Nucleus accumbens (tissue), 56 donors: ENCODE measurements at regions not wholly inside any gene's neighbourhood (a gene's known extent, or its start where the extent isn't known, plus 50 kb on each side); places are given as distances from the start of the nearest gene placed in this dataset.

Source experiments
- DNase-seq, 56 donors: peaks; one replicate each; lab custom pipeline; 2025; lab: John Stamatoyannopoulos, UW

DNA sequence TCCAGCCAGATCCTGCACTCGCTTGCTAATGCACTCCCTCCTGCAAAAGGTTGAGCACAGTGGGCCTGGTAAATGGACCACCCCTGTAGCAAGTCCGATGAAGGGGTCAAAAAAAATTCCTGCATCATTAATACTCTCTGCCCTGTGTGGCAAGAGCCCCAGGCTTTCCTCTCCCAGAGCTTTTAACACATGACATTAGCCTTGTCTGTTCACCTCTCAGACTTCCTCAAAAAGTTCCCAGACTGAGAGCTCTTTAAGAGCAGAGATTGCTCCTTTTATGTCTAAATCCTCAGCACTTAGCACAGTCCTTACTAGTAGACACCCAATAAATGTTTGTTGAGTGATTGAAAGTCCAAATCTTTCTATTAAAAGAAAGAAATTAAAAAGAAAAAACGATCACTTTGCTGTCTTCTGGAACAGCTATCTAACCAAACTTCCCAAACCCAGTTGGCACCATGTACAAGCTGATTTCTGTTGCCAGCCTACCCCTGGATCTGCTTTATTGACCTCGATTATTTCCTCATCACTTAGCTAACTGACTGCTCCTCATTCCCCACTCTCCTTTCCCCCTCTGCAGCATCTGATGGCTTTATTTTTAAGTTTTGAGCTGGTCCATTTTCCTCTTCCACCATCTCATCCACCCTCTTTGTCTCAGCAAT, 209.8 kb downstream of the ENC1 start:
- no peak for DNase-seq

DNA sequence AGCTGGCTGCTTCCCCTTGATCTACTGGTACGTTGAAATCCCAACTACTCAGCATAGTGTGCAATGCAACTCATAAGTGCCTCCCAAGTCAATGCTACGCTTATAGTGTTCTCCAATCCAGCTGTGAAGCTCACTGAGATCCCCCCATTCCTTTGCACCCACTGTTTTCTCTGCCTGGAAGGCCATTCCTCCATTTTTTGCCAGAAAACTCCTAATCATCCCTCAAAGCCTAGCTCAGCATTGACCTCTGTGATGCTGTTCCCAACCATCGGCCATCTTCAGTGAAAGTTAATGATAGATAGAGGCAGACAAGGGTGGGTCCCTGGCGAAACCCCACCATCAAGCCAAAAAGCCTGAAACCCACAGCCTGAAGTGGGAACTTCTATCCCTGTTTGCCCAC, 211.0 kb downstream of the ENC1 start:
- DNase-seq, result no peak

DNA sequence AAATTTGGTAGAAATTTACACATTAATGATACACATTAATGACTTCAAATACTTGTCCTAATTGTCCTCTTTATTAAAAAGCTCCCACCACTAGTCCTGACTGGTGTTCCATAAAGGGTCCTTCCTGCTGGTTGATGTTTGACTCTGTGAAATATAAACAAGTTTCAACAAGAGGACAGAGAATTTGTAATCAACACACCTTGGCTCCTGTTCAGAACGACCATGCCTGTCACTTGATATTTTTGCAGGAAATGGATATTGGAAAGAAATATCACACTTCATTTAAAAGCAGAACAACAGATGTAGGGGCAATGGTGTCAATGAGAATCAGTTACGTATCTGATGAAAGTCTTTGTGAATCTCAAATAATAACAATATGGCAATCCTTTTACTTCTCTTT, 211.7 kb downstream of the ENC1 start:
- no peak for DNase-seq

DNA sequence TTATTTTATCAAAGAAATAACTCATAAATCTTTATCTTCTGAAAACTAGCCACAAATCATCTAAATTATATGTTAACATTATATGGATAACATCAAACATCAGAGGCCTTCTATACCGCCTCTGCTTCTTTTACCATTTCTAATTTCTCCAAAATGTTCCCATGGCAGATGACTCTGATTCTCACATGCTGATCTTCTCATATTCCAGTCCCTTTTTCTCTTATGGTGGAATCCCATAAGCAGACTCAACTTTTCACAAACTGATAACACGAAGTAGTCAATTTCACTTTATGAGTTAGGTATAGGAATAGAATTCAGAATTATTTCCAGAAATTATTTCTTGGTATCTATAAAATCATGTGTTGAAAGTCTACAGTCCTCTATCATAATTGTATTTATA, 212.3 kb downstream of the ENC1 start:
- DNase-seq, result no peak

DNA sequence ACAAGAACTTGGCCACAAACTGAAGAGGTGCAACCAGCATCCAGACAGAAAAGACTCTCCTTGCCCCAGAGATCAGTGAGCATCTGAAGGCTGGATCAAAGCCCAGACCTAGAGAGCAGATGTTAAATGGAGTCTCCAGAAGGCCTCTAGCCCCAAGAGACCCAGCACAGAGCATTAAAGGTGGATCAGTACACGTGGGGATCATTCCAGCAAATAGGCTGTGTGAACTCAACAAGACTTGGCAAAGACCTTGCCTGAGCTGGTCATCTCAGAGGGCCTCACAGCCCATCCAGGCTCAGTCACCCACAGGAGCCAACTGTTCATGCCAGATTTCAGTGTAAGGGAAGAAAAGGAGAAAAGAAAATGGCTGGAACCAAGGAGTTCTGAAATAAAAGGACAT, 214.0 kb downstream of the ENC1 start:
- DNase-seq, result no peak

DNA sequence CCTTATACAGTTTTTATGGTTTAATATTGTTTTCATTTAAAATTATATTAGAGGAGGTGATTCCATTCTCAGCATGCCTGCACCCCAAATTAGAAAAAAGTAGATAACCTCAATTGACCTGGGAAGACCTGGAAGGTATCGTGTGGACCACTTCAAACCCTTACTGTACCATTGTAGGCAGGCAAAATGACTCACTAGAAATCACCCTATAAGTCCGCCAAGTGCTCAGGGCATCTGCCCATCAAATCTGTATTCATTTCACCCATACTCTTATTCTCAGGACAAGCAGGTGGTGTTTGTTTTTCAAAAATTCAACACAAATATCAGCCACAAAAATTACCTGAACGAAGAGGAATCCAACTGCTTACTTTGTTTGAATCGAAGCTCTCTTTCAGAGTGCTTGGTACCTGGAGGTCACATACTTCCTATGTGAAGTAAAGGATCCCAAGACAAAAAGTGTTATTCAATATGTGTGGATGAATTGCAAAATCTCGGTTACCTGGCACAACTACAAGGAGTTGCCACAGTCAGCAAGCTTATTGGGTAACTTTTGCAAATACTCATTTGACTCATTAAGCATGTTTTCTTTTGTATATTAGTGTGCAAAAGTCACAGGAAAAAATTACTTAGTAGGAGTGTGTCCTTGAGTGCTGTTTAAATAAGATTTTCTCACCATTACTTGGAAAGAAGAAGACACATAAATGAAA, 216.2 kb downstream of the ENC1 start:
- no peak for DNase-seq

DNA sequence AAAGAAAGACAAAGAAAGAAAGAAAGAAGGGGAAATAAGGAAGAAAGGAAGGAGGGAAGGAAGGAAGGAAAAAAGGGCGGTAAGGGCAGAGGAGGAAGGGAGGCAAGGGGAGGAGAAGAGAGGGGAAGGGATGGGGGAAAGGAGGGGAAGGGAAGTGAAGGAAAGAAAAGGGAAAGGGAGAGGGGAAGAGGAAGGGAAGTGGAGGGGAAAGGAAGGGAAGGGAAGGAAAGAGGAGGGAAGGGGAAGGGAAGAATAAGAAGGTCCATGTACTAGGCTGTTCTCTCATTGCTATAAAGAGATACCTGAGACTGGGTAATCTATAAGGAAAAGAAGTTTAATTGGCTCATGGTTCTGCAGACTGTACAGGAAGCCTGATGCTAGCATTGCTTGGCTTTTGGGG, 217.1 kb downstream of the ENC1 start:
- DNase-seq, result no peak

DNA sequence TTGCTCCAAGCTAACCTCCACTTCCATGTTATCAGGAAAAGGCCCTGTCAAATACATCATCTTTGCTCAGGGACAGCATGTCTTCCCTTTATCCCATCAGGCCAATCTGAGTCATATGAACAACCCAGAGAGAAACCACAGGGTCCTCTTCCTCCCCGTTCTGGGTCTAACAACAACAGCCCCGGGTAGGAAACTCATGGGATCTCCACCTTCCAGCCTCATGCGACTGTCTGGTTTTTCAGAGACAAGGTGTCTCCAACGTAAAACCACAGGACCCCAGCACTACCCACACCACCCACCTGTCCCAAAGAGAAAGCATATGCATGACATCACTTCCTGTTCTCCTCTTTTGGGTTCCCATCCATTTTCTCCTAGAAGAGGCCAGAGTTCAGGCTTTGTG, 217.9 kb downstream of the ENC1 start:
- no peak for DNase-seq

DNA sequence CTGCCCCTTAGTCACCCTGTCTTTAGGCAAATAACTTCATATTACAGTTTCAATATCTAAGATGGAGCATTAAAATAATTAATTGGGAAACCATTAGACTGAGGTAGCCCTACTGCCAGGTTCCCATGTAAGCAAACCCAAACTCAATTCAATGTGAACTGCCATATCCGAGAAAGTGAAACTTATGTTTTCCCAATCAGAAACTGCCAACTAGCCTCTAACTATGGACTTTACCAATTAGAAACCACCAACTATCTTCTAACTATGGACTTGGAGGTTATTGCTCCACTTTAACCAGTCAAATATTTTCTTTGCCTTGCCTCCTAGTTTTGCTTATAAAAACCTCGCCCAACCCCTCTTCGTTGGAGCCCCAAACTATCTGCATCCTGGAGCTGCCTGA, 218.5 kb downstream of the ENC1 start:
- no peak for DNase-seq

DNA sequence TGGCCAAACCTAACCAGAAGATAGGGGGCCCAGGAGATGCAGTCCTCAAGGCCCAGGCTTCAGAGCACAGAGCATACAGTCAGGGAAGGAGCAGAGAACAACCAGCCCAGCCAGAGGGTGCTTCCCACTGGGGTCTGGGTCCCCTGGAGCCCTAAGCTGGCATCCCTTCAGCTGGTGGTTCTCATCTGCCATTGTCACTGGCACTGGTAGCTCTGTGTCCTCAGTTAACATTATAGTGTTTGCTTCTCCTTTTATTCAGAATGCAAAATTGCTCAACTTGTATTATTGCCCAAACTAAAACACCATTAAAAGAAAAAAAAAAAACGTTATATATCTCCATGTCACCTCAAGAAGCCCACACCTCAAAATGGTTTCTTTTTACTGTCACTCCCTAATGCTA, 219.2 kb downstream of the ENC1 start:
- no peak for DNase-seq

DNA sequence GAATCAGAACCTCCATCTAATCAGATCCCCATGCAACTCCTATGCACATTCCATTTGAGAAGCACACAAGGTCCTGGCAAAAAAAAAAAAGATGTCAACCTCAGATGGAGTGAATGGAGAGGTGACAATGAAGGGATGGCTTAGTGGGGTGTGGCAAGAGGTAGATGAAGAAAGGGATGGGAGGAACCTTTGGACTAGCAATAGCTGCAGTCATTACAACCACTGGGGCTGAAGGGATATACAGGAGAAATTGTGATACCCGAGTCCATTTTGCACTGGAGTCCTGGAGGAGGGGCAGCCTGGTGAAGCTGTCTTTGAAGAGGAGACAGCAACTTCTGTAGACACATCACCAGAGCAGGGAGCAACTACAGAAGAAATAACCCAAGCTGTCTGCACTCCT, 219.6 kb downstream of the ENC1 start:
- DNase-seq, result no peak

DNA sequence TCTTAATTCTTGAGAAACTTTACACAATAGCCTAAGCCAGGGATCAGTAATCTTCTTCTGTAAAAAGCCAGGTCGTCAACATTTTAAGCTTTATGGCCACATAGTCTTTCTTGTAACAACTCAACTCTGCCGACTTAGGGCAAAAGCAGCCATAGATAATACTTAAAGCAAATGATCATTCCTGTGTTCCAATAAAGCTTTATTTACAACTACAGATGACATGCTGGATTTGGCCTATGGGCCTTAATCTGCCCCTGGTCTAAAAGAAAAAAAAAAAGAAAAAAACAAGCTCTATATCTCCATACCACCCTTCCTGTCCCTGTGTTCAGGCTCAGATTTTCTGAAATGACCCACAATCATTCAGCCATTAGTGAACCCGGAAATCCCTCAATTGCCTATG, 220.3 kb downstream of the ENC1 start:
- DNase-seq, result no peak

DNA sequence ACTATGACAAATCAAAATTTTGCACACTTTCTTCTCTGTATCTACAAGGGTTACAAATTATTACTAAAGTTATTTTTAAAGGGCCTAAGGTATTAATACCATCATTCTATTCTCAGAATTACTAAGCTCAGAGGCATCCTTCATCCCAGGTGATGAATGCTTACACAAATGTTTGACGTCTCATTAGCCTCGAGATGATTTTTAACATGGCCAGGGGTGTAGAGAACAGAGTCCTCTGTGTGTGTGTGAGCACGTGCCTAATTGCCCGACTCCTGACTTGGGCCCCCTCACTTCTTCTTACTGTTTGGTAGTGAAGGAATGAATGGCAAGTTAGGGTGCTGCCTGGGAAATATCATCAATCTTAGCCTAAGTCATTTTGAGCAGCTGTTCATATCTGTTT, 221.1 kb downstream of the ENC1 start:
- no peak for DNase-seq

DNA sequence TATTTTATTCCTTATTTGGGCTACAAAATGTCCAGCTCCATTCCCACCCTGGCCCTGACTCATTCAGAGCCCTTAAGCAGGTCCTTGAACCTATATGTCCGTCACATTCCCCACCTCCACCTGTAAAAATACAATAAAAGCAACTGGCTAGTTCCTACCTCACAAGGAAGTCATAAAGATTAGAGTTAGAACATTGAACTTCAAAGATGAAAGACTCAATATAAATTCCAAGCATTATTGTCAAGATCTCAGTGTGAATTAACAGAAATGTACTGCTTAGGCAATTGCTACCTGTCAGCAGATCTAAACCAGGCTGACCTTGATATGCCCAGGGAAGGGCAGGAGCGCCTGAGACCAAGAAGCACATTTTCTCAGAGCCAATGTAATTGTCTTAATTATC, 221.8 kb downstream of the ENC1 start:
- DNase-seq, result no peak

DNA sequence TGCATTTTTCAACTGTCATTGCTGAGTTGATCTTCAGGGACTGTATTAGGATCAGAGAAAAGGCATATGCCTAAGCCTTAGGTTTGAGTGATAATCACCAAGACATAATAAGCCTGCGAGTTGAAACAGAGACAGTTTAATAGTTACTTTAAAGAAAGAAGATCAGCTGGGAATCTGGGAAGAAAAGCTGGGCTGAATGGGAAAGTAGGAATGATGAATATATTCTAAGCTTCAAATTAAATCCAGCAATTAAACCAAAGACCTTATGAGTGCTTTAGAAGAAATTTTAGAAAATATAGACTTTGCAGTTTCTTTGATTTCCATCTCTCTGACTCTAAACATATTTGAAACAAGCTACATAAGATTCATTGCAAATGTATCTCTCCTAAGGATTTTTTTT, 222.3 kb downstream of the ENC1 start:
- no peak for DNase-seq

DNA sequence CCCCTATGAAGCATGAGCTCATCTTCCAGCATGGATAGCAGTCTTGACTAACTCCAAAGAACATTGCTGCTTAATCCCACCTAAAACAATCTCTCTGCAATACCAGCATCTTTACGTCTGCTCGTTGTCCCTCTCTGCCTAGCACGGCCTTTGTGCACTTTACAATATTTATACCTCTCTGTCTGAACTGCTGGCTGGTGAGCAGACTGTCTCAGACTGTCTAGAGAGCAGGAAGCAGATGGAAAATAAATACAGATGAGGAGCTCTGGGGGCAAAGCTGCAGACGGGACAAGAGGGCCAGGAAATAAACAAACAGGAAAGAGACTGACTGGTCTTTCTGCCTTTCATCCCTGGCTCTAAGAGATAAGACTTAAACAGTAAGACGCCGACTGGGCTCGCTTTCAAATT, 224.8 kb downstream of the ENC1 start:
- no peak for DNase-seq

DNA sequence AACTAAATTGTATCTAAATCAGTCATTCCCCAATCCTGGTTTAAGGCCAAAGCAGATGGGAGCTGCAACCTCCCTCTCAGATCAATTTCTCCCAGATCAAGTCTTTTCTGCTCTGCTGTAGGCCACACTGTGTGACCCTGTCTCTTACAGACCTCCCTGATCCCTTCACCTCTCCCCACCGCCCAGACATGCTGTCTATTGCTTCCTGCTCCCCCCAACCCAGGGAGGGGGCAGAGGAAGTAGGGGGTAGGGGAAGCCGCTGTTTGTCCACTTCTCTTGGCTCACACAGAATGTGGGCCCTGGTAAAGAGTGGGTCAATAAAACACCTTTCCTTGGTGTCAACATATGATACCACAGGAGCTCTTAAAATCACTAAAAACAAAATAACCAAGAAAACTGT, 226.3 kb downstream of the ENC1 start:
- no peak for DNase-seq

DNA sequence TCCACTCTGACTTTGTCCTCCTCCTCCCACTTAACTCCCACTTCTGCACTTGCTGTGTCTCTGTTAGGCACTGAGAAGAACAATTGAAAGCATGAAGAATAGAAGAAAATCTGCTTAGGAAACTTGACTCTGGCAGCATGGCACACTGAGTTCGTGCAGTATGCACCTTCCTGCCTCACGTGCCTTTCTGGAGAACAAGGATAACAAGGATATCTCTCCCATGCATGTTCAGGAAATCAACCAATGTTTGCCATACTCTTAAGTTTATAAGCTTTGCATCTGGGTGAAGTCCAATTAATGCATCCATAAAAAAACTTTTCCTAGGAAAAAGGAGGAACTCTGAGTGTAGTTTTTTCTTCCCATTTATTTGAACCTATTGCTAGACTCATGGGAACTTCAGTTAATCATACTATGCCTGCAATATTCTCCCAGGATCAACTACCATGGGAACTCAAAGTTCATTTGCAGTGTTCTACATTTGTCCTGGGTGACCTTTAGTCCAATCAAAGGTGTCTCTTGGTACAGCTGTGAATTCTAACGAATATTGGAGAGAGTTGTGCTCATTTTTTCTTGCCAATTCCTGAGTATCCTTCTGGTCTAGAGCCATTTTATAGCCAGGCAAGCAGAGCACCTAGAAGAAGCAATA, 227.0 kb downstream of the ENC1 start:
- no peak for DNase-seq

DNA sequence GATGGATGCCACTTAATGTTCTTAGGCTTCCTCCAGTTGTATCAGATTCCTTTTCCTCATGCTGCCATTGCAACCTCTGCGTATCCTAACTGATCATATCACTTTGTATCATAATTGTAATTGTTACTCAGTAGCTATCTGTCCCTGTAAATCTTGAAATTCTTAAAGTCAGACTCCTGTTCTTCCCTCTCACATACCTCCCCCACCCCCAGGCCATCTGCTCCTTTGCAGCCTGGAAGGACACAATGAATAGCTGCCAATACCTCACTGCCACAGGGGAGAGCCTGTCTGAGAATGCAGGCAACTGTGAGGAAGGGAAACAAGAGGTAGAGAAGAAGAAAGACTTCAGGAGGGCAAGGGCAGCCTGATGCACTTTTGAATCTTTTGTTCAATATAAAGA, 228.5 kb downstream of the ENC1 start:
- no peak for DNase-seq

DNA sequence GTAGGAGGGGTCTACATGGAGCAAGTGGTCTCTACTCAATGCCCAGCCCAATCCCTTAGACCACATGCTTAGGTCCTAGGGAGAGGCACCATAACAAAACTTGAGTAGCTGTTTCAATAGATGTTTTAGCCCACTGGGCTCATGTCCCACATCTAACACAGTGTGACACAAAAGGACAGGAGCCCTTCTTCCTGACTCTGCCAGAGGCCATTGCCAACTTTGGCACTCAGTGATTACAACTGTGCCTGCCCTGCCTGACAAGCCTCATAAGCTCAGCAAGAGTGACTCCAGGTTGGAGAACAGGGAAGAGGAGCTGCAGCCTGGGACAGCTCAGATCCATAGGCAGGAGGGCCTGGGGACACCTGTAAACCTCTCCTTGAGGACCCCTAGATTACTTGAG, 230.8 kb downstream of the ENC1 start:
- no peak for DNase-seq

DNA sequence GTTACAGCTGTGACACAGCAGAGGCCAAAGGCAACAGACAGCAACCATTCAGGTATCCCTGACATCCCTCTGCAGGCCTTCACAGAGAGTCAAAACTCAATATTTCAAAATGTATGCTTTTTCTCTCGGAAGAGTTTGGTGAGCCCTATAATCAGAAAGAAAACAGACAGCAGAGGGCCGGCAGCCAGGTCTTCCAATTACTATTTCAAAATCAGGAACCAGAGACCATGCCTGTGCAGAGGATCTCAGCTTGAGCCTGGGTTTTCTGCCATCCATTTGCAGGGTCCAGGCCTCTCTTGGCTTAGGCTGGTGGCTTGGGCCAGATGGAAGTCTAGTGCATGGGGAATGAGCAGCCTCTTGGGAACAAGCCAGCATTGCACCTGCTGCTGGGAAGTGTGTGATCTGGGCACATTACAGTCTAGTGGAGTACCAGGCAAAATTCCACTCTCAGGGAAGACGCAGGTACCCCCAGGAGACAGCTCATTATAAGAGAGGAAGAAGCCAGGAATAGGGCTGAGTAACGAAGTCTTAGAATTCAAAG, 231.3 kb downstream of the ENC1 start:
- DNase-seq, result no peak
